Gastroesophageal sphincter (tissue), 3 donors: ENCODE measurements at regions not wholly inside any gene's neighbourhood (a gene's known extent, or its start where the extent isn't known, plus 50 kb on each side); places are given as distances from the start of the nearest gene placed in this dataset.

Source experiments
- EP300 ChIP-seq: sonication (generic); formaldehyde crosslinking; IDR thresholded peaks from one replicate; pipeline ENCODE4 v1.6.1; 2017; ENCODE audit warnings: antibody characterized with exemption, mild to moderate bottlenecking
- POLR2A ChIP-seq, 2 donors: fragments of 450-650 bp; IDR thresholded peaks; one replicate each; pipeline ENCODE4 v1.6.1; 2017; ENCODE audit warnings: antibody characterized with exemption in 2 of 2, mild to moderate bottlenecking in 2 of 2, moderate library complexity in 1 of 2
- POLR2AphosphoS5 ChIP-seq: sonication (generic); formaldehyde crosslinking; IDR thresholded peaks from one replicate; pipeline ENCODE4 v1.6.1; 2017; ENCODE audit warnings: antibody characterized with exemption
- TF ChIP-seq, protein P1 (sequence below), 4 experiments: fragments of 200-600 bp in 2 of 4; fragments of 450-650 bp in 2 of 4; sonication (generic) in 1 of 4; IDR thresholded peaks; one replicate each; pipeline ENCODE4 v1.5.1; 2017 to 2019; ENCODE audit warnings: antibody characterized with exemption in 4 of 4, mild to moderate bottlenecking in 2 of 4, moderate library complexity in 2 of 4

DNA sequence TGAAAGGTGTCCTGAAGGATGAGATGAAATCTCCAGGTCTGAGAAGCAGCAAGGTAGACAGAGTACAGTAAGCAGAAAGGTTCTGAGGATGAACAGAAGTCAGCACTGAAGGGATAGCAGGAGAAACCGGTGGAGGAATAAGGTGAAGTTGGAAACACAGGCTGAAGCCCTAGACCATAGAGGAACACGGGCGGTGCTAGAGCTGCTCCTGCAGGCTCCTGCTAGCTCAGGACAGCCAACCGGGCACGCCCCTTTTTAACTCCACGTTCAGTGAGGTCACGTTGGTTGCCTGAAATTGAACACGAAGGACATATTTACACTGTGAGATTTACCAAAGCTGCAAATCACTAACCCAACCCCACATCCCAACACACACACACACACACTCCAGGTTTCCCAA is 1886.4 kb upstream of the AGA start:
- TF ChIP-seq POLR2A (IDR thresholded peaks at IDR 0.05) (no peak), POLR2AphosphoS5 (no peak), EP300 (no peak)
- TF ChIP-seq, protein P1, sequence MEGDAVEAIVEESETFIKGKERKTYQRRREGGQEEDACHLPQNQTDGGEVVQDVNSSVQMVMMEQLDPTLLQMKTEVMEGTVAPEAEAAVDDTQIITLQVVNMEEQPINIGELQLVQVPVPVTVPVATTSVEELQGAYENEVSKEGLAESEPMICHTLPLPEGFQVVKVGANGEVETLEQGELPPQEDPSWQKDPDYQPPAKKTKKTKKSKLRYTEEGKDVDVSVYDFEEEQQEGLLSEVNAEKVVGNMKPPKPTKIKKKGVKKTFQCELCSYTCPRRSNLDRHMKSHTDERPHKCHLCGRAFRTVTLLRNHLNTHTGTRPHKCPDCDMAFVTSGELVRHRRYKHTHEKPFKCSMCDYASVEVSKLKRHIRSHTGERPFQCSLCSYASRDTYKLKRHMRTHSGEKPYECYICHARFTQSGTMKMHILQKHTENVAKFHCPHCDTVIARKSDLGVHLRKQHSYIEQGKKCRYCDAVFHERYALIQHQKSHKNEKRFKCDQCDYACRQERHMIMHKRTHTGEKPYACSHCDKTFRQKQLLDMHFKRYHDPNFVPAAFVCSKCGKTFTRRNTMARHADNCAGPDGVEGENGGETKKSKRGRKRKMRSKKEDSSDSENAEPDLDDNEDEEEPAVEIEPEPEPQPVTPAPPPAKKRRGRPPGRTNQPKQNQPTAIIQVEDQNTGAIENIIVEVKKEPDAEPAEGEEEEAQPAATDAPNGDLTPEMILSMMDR (IDR thresholded peaks at IDR 0.05): no peak
